ENCODE measurements at regions not wholly inside any gene's neighbourhood (a gene's known extent, or its start where the extent isn't known, plus 50 kb on each side); places are given as distances from the start of the nearest gene placed in this dataset.

GRCh38 chr14:23727566-23728335, 91.6 kb downstream of the DHRS2 start:
- BruUV-seq (replicated peaks): no TSS peak
- Histone ChIP-seq H3K36me3 (ENCODE audit: control insufficient read depth, insufficient read depth, low read length) (no peaks in the 10 kb centered on the region), H2BK5ac (ENCODE audit: low read depth, low read length, poor library complexity, severe bottlenecking) (no peak overlapping the region), H3K79me1 (ENCODE audit: low read depth in 1 of 2, low read length in 2 of 2) (no peaks in the 10 kb centered on the region), H3K9me1 (ENCODE audit: insufficient read depth, low read length) (no peaks in the 10 kb centered on the region), H2BK120ac (ENCODE audit: low read depth, low read length) (no peak overlapping the region), H2BK15ac (ENCODE audit: low read depth, low read length) (no peak overlapping the region), H3K4me2 (ENCODE audit: low read depth, low read length) (no peak overlapping the region), H2AFZ (replicated peaks; ENCODE audit: low read length, poor library complexity) (no peak overlapping the region), H4K5ac (ENCODE audit: low read depth, low read length) (no peak overlapping the region), H3K27ac (ENCODE audit: insufficient read depth, low read length) (no peak overlapping the region), H3K9ac (ENCODE audit: low read depth, low read length) (no peak overlapping the region), H4K91ac (ENCODE audit: insufficient read depth, low read depth, low read length) (no peak overlapping the region), H2AK5ac (ENCODE audit: low read depth, low read length) (no peak overlapping the region), H4K8ac (ENCODE audit: low read depth in 2 of 2, low read length in 2 of 2) (no peak overlapping the region), H3K18ac (ENCODE audit: low read depth, low read length) (no peak overlapping the region), H2AK9ac (replicated peaks; ENCODE audit: low read depth, low read length, poor library complexity) (no peak overlapping the region), H2BK20ac (ENCODE audit: low read depth, low read length) (no peak overlapping the region), H3K27me3 (ENCODE audit: control insufficient read depth, insufficient read depth, low read length) (no peaks in the 10 kb centered on the region), H3K14ac (replicated peaks; ENCODE audit: low read depth, low read length) (no peak overlapping the region), H3K23ac (ENCODE audit: low read depth, low read length) (no peak overlapping the region), H3K56ac (ENCODE audit: extremely low read depth, insufficient read depth, low read length) (no peak overlapping the region), H3K4ac (ENCODE audit: low read depth, low read length) (no peak overlapping the region), H3K4me3 (ENCODE audit: insufficient read depth, low read depth, low read length) (no peak overlapping the region), H4K20me1 (ENCODE audit: insufficient read depth, low read length) (no peaks in the 10 kb centered on the region), H3K4me1 (ENCODE audit: control insufficient read depth, insufficient read depth, low read length) (no peaks in the 10 kb centered on the region), H3K9me3 (ENCODE audit: control insufficient read depth, insufficient read depth, low read length) (no peaks in the 10 kb centered on the region)
- 58% methylated on average over 3 of the region's 5 CpGs; no CpG with 5 or more reads in 1 of the 2 experiments for WGBS, 2 experiments (ENCODE audit: extremely low coverage in 2 of 2, insufficient read length in 1 of 2)
- POLR2A ChIA-PET (ENCODE audit: unreplicated experiment): no interaction called here
- dilution Hi-C loops (cut with HindIII; ENCODE audit: low sequenced_read_pairs, unreplicated experiment): no loop called here
- CTCF ChIA-PET: interaction anchor here (0.9 to 1.0 kb wide), 2 partner anchors 139 to 185 kb away, joined by 3 read pairs; no protein-coding TSS in a partner anchor
- intact Hi-C loops (cut with micrococcal nuclease): loop anchor here (1.0 kb wide), 3 partner anchors 183 to 227 kb away; no protein-coding TSS in a partner anchor
- peak; percentile 26 for DNase-seq
- peak; percentile 34; the same call in 1 of the 2 replicates for TF ChIP-seq SMC3 (IDR thresholded peaks at IDR 0.05; ENCODE audit: low read depth, low read length)
- TF ChIP-seq RAD21 (IDR thresholded peaks at IDR 0.05; ENCODE audit: low read length): peak; percentile 50
- TF ChIP-seq RFX5 (IDR thresholded peaks at IDR 0.05; ENCODE audit: low read depth, low read length): no peak
- TF ChIP-seq CTCF (conservative IDR thresholded peaks at IDR 0.05; ENCODE audit: low read depth, low read length): peak; percentile 41; the same call in 1 of the 2 replicates
- no peak for TF ChIP-seq NFE2L2 (IDR thresholded peaks at IDR 0.05; ENCODE audit: low read depth, low read length)
- ATAC-seq (ENCODE audit: low read depth): peak; percentile 94
- in situ Hi-C loops (cut with MboI; ENCODE audit: low sequenced_read_pairs): loop anchor here (5.0 kb wide), 1 partner anchor 185 kb away; no protein-coding TSS in a partner anchor

Data from IMR-90 (cell line).